ENCODE measurements at regions not wholly inside any gene's neighbourhood (a gene's known extent, or its start where the extent isn't known, plus 50 kb on each side); places are given as distances from the start of the nearest gene placed in this dataset.

- TF ChIP-seq CTCF (IDR thresholded peaks at IDR 0.05), result no peak
- no peak for TF ChIP-seq POLR2A (IDR thresholded peaks at IDR 0.05)
These were observed 468.4 kb upstream of the STXBP6 start for GRCh38 chr14:25518364-25518763.

Data from lower leg skin (tissue), 3 donors.